ENCODE measurements at regions not wholly inside any gene's neighbourhood (a gene's known extent, or its start where the extent isn't known, plus 50 kb on each side); places are given as distances from the start of the nearest gene placed in this dataset.

DNA sequence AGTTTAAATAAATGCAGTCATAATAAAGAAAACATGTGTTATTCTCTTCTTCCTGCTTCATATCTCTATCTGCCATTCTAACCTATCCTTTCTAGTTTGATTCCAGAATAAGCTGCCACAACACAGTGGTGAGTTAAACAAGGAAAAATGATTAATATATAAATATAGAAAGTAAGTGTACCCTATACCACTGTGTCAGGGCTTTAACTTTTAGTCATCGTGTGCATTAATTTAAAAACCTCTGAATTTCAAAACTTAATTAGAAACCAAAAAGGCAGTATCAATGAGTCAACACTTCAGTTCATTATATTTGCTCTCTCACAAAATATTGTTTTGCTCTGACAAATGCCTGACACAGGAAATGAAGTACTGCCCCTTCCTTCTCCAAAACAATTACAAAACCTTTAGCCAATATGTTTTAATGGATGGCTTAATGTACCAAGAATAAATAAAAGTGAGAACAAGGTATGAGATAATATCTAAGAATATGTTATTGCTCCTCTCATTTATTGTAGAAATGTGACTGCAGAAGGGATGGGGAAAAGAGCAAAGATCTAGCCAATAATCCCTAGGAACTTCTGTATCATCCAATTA, 634.8 kb downstream of the KCNT2 start:
- intact Hi-C loops (cut with micrococcal nuclease): no loop called here
- peaks cover 2% of the 10 kb centered on the region for H3K9me3 Mint-ChIP-seq
- H3K4me1 Mint-ChIP-seq (ENCODE audit: low read depth): no peaks in the 10 kb centered on the region
- H3K27ac Mint-ChIP-seq: no peak overlapping the region
- no peak for DNase-seq
- H3K36me3 Mint-ChIP-seq (ENCODE audit: low read depth): no peaks in the 10 kb centered on the region
- no peak overlapping the region for H3K4me3 Mint-ChIP-seq
- CTCF ChIA-PET: no interaction called here
- H3K27me3 Mint-ChIP-seq (ENCODE audit: low read depth): no peaks in the 10 kb centered on the region

DNA sequence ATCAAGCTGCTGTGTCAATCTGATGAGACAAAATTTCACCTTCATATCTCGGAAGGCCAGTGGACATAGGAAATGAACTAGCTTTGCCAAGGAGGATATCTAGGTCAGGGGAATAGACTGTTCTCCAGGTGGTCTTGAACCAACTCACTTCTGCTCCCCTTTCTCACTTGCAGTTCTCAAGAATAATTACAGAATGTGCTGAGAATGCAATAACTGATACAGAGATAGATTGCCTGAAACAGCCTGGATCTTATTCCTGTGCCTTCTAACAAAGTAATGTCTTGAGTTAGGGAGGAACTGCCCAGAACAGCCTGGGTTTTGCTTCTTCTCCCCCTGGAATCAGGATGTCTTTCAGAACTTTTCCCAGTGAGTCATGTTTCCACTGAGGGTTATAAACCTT, 636.7 kb downstream of the KCNT2 start:
- H3K4me3 Mint-ChIP-seq: no peak overlapping the region
- H3K4me1 Mint-ChIP-seq (ENCODE audit: low read depth): no peaks in the 10 kb centered on the region
- peaks cover 2% of the 10 kb centered on the region for H3K9me3 Mint-ChIP-seq
- CTCF ChIA-PET: no interaction called here
- DNase-seq: no peak
- H3K27me3 Mint-ChIP-seq (ENCODE audit: low read depth): no peaks in the 10 kb centered on the region
- H3K27ac Mint-ChIP-seq: no peak overlapping the region
- intact Hi-C loops (cut with micrococcal nuclease): no loop called here
- no peaks in the 10 kb centered on the region for H3K36me3 Mint-ChIP-seq (ENCODE audit: low read depth)

DNA sequence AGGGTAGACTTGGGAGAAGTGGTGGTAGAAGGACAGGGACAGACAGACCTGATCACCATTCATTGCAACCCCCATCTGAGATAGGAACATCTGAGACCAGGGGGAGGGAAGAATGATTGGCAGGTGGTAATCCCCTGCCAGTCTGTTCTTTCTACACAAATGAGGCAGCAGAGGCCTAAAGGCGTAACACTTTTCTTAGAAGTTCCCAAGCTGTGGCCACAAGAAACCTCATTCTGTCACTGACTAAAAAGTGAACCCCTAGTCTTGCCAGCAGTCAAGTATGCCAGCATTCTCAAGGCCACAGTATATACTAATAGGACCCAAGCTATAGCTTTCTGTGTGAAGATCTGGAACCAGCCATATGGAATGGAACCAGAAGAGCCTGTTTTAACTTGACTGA, 638.0 kb downstream of the KCNT2 start:
- no peak overlapping the region for H3K27ac Mint-ChIP-seq

GRCh38 chr1:195965475-195965874, 642.8 kb downstream of the KCNT2 start:
- Mint-ChIP-seq H3K27ac (no peak overlapping the region), H3K4me1 (ENCODE audit: low read depth) (no peaks in the 10 kb centered on the region), H3K4me3 (no peak overlapping the region), H3K9me3 (no peaks in the 10 kb centered on the region), H3K36me3 (ENCODE audit: low read depth) (no peaks in the 10 kb centered on the region), H3K27me3 (ENCODE audit: low read depth) (no peaks in the 10 kb centered on the region)
- CTCF ChIA-PET: no interaction called here
- DNase-seq: no peak
- intact Hi-C loops (cut with micrococcal nuclease): no loop called here

More for the DNA sequence above, 638.0 kb downstream of the KCNT2 start:
- no peak for DNase-seq
- Mint-ChIP-seq H3K4me3 (no peak overlapping the region), H3K4me1 (ENCODE audit: low read depth) (no peaks in the 10 kb centered on the region), H3K27me3 (ENCODE audit: low read depth) (no peaks in the 10 kb centered on the region), H3K36me3 (ENCODE audit: low read depth) (no peaks in the 10 kb centered on the region), H3K9me3 (no peaks in the 10 kb centered on the region)
- intact Hi-C loops (cut with micrococcal nuclease): no loop called here
- CTCF ChIA-PET: no interaction called here

DNA sequence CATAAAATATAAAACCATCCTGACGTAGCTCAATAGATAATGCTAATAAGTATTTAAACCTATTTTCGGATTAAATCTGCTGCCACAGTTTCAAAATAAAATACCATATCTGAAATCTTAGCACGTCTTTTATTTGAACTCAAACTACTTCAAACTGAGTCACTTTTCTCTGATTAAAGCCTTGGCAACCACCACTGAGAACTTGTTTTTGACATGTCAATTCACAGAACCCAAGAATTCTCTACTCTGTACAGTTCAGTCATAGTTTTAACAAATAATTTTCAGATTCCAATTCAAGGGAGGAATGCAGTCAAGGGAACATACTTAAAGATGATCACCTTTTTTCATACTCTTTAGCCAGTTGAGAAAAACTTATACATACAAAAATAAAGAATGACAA, 643.2 kb downstream of the KCNT2 start:
- CTCF ChIA-PET: no interaction called here
- DNase-seq: no peak
- no peaks in the 10 kb centered on the region for H3K4me1 Mint-ChIP-seq (ENCODE audit: low read depth)
- intact Hi-C loops (cut with micrococcal nuclease): no loop called here
- H3K27me3 Mint-ChIP-seq (ENCODE audit: low read depth): no peaks in the 10 kb centered on the region
- no peaks in the 10 kb centered on the region for H3K36me3 Mint-ChIP-seq (ENCODE audit: low read depth)
- H3K9me3 Mint-ChIP-seq: no peaks in the 10 kb centered on the region
- H3K27ac Mint-ChIP-seq: no peak overlapping the region
- H3K4me3 Mint-ChIP-seq: no peak overlapping the region

GRCh38 chr1:195964516-195964915, 643.7 kb downstream of the KCNT2 start:
- no peak overlapping the region for H3K27ac Mint-ChIP-seq
- no peak overlapping the region for H3K4me3 Mint-ChIP-seq
- H3K4me1 Mint-ChIP-seq (ENCODE audit: low read depth): no peaks in the 10 kb centered on the region
- no peaks in the 10 kb centered on the region for H3K36me3 Mint-ChIP-seq (ENCODE audit: low read depth)
- intact Hi-C loops (cut with micrococcal nuclease): no loop called here
- no peaks in the 10 kb centered on the region for H3K27me3 Mint-ChIP-seq (ENCODE audit: low read depth)
- CTCF ChIA-PET: no interaction called here
- DNase-seq: no peak
- H3K9me3 Mint-ChIP-seq: no peaks in the 10 kb centered on the region

DNA sequence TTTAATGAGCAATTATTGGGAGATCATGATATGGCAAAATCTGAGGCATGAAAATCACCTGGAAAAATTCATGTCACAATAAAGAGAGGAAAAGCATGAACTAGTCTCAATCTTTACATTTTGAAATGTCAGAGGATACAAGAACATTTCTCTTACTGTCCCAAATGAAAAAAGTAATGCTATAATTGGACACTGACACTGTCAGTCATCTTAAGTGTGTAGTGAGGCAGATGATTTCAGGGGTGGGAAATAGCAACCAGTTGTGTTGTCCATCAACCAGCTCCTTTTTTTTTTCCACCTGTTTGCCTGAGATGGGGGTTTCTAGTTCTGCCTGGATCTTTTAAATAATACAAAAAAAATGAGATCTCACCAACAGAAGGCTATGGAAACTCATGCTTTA, 646.2 kb downstream of the KCNT2 start:
- no peaks in the 10 kb centered on the region for H3K36me3 Mint-ChIP-seq (ENCODE audit: low read depth)
- CTCF ChIA-PET: no interaction called here
- DNase-seq: no peak
- no peaks in the 10 kb centered on the region for H3K9me3 Mint-ChIP-seq
- H3K27ac Mint-ChIP-seq: no peak overlapping the region
- H3K27me3 Mint-ChIP-seq (ENCODE audit: low read depth): no peaks in the 10 kb centered on the region
- intact Hi-C loops (cut with micrococcal nuclease): no loop called here
- H3K4me3 Mint-ChIP-seq: no peak overlapping the region
- no peaks in the 10 kb centered on the region for H3K4me1 Mint-ChIP-seq (ENCODE audit: low read depth)

GRCh38 chr1:195960580-195960979, 647.7 kb downstream of the KCNT2 start:
- no peaks in the 10 kb centered on the region for H3K27me3 Mint-ChIP-seq (ENCODE audit: low read depth)
- no peak overlapping the region for H3K27ac Mint-ChIP-seq
- no peak for DNase-seq
- H3K36me3 Mint-ChIP-seq (ENCODE audit: low read depth): no peaks in the 10 kb centered on the region
- H3K4me3 Mint-ChIP-seq: no peak overlapping the region
- CTCF ChIA-PET: no interaction called here
- no peaks in the 10 kb centered on the region for H3K9me3 Mint-ChIP-seq
- intact Hi-C loops (cut with micrococcal nuclease): no loop called here
- H3K4me1 Mint-ChIP-seq (ENCODE audit: low read depth): no peaks in the 10 kb centered on the region

GRCh38 chr1:195958131-195958530, 650.1 kb downstream of the KCNT2 start:
- Mint-ChIP-seq H3K27ac (no peak overlapping the region), H3K36me3 (ENCODE audit: low read depth) (no peaks in the 10 kb centered on the region), H3K27me3 (ENCODE audit: low read depth) (no peaks in the 10 kb centered on the region), H3K4me1 (ENCODE audit: low read depth) (no peaks in the 10 kb centered on the region), H3K9me3 (no peaks in the 10 kb centered on the region), H3K4me3 (no peak overlapping the region)
- CTCF ChIA-PET: no interaction called here
- intact Hi-C loops (cut with micrococcal nuclease): no loop called here
- DNase-seq: no peak

- no peaks in the 10 kb centered on the region for H3K36me3 Mint-ChIP-seq (ENCODE audit: low read depth)
- no peak overlapping the region for H3K4me3 Mint-ChIP-seq
- DNase-seq: no peak
- CTCF ChIA-PET: interaction anchor here (0.6 kb wide), 1 partner anchor 139 kb away, joined by 3 read pairs; no protein-coding TSS in a partner anchor
- no peak overlapping the region for H3K27ac Mint-ChIP-seq
- no peaks in the 10 kb centered on the region for H3K27me3 Mint-ChIP-seq (ENCODE audit: low read depth)
- no peaks in the 10 kb centered on the region for H3K9me3 Mint-ChIP-seq
- intact Hi-C loops (cut with micrococcal nuclease): no loop called here
- no peaks in the 10 kb centered on the region for H3K4me1 Mint-ChIP-seq (ENCODE audit: low read depth)
These were observed 651.4 kb downstream of the KCNT2 start for GRCh38 chr1:195956845-195957244.

DNA sequence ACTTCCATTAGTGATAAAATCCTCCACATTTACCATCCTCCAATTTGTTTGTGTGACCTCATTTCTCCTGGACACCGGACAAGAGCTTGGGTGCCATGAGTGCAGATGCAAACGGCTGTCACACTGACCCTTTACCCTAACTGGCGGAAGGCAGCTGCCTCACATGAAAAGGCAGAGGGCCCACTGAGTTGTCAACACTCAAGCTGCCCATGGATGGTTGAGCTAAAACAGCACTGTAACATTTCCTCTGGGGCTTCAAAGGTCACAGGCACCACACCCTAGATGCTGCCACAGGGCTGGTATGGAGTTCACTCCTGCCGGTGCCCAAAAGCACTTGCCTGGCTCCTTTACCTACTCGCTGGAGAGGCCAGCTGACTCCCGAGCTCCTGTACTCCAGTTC, 653.4 kb downstream of the KCNT2 start:
- intact Hi-C loops (cut with micrococcal nuclease): no loop called here
- no peak for DNase-seq
- CTCF ChIA-PET: no interaction called here
- no peaks in the 10 kb centered on the region for H3K27me3 Mint-ChIP-seq (ENCODE audit: low read depth)
- no peak overlapping the region for H3K4me3 Mint-ChIP-seq
- no peaks in the 10 kb centered on the region for H3K4me1 Mint-ChIP-seq (ENCODE audit: low read depth)
- H3K36me3 Mint-ChIP-seq (ENCODE audit: low read depth): no peaks in the 10 kb centered on the region
- H3K27ac Mint-ChIP-seq: no peak overlapping the region
- no peaks in the 10 kb centered on the region for H3K9me3 Mint-ChIP-seq

GRCh38 chr1:195951313-195951712, 656.9 kb downstream of the KCNT2 start:
- H3K9me3 Mint-ChIP-seq: peaks cover 3% of the 10 kb centered on the region
- no peaks in the 10 kb centered on the region for H3K4me1 Mint-ChIP-seq (ENCODE audit: low read depth)
- no peaks in the 10 kb centered on the region for H3K36me3 Mint-ChIP-seq (ENCODE audit: low read depth)
- CTCF ChIA-PET: no interaction called here
- H3K27me3 Mint-ChIP-seq (ENCODE audit: low read depth): no peaks in the 10 kb centered on the region
- DNase-seq: no peak
- no peak overlapping the region for H3K27ac Mint-ChIP-seq
- intact Hi-C loops (cut with micrococcal nuclease): no loop called here
- H3K4me3 Mint-ChIP-seq: no peak overlapping the region

DNA sequence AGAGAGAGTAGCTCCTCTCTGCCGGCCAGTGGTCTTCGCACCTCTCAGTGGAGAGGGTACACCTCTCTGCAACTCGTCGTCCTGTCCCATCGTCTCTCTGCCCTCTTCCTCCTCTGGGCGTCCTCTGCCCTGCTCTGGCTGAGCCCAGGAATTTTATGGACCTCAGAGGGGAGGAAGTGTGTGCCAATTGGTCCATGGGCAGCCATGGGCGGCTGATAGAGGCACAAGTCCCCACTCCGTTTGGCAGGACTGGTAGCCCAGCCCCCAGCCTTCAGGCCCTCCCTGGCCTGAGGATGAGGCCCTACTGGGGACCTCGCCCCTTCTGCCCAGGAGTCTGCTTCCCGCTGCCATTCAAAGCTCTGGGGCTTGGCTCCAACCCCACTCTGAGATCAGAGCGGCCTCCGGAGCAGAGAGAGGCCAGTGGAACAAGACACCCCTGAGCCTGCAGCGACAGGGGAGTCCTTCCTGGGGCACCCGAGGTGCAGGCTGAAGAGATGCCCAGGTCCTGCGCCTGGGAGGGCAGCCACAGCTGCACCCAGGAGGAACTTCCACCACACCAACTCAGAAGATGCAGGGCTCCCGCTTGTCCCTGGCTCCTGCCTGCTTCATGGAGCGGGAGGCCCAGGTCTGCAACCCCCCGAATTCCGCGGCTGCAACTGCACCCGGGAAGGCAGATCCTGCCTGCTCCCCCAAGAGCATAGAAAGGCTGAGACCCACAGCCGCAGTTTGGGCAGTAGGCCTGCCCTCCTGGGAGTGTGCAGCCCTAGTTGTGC, 659.9 kb downstream of the KCNT2 start:
- intact Hi-C loops (cut with micrococcal nuclease): no loop called here
- Mint-ChIP-seq H3K27me3 (ENCODE audit: low read depth) (no peaks in the 10 kb centered on the region), H3K4me3 (no peak overlapping the region), H3K4me1 (ENCODE audit: low read depth) (no peaks in the 10 kb centered on the region), H3K9me3 (peaks cover 3% of the 10 kb centered on the region), H3K36me3 (ENCODE audit: low read depth) (no peaks in the 10 kb centered on the region), H3K27ac (no peak overlapping the region)
- CTCF ChIA-PET: no interaction called here
- no peak for DNase-seq
